GM12872 (cell line): ENCODE measurements at regions not wholly inside any gene's neighbourhood (a gene's known extent, or its start where the extent isn't known, plus 50 kb on each side); places are given as distances from the start of the nearest gene placed in this dataset.

ENCODE experiments used
- CTCF ChIP-seq: IDR thresholded peaks from 3 replicates; pipeline ENCODE4 v1.5.1; 2011; ENCODE audit warnings: low read depth, mild to moderate bottlenecking, low read length, moderate library complexity; ENCODE audit not compliant: insufficient read depth

GRCh38 chr9:113741886-113742854 lies 133.9 kb upstream of the ZNF618 start:
- no peak for TF ChIP-seq CTCF

- TF ChIP-seq CTCF: no peak
These were observed 133.2 kb upstream of the ZNF618 start for GRCh38 chr9:113742878-113743277.

GRCh38 chr9:113746486-113746885 lies 129.6 kb upstream of the ZNF618 start:
- TF ChIP-seq CTCF: no peak

- no peak for TF ChIP-seq CTCF
These were observed 128.0 kb upstream of the ZNF618 start for GRCh38 chr9:113748135-113748534.

GRCh38 chr9:113753398-113754119 lies 122.5 kb upstream of the ZNF618 start:
- no peak for TF ChIP-seq CTCF

- no peak for TF ChIP-seq CTCF
These were observed 121.4 kb upstream of the ZNF618 start for GRCh38 chr9:113754739-113755138.

GRCh38 chr9:113755433-113755832 lies 120.7 kb upstream of the ZNF618 start:
- TF ChIP-seq CTCF: no peak
